Gastroesophageal sphincter (tissue), 4 donors: ENCODE measurements at regions not wholly inside any gene's neighbourhood (a gene's known extent, or its start where the extent isn't known, plus 50 kb on each side); places are given as distances from the start of the nearest gene placed in this dataset.

ENCODE experiments used
- ATAC-seq: fragments of 150-250 bp; one replicate; pipeline ENCODE4 v1.9.1; 2016; ENCODE audit warnings: mild to moderate bottlenecking, moderate library complexity
- H3K27ac ChIP-seq, 4 donors: fragments of 200-600 bp; sonication (generic) in 3 of 4; 1 replicate in 3 of 4; 2 replicates in 1 of 4; pipeline ENCODE4 v1.5.1; 2016 to 2019
- H3K27me3 ChIP-seq: fragments of 200-600 bp; sonication (generic); one replicate; pipeline ENCODE4 v1.5.1; 2019
- H3K36me3 ChIP-seq, 2 donors: fragments of 200-600 bp; sonication (generic); one replicate each; pipeline ENCODE4 v1.5.1; 2019; ENCODE audit warnings: control low read depth in 1 of 2
- H3K4me1 ChIP-seq, 3 donors: fragments of 200-600 bp; sonication (generic); 1 replicate in 2 of 3; 2 replicates in 1 of 3; pipeline ENCODE4 v1.5.1; 2016 to 2019; ENCODE audit warnings: control low read depth in 2 of 3
- H3K4me3 ChIP-seq, 2 donors: fragments of 200-600 bp; sonication (generic); one replicate each; pipeline ENCODE4 v1.5.1; 2019; ENCODE audit warnings: mild to moderate bottlenecking in 1 of 2, moderate library complexity in 1 of 2
- H3K9me3 ChIP-seq, 3 donors: fragments of 200-600 bp; sonication (generic); one replicate each; pipeline ENCODE4 v1.5.1; 2017 to 2019; ENCODE audit warnings: control low read depth in 2 of 3
- CTCF ChIP-seq, 4 experiments: fragments of 200-600 bp in 2 of 4; fragments of 450-650 bp in 2 of 4; sonication (generic) in 1 of 4; IDR thresholded peaks; one replicate each; pipeline ENCODE4 v1.5.1; 2017 to 2019; ENCODE audit warnings: antibody characterized with exemption in 4 of 4, mild to moderate bottlenecking in 2 of 4, moderate library complexity in 2 of 4
- EP300 ChIP-seq: sonication (generic); formaldehyde crosslinking; IDR thresholded peaks from one replicate; pipeline ENCODE4 v1.6.1; 2017; ENCODE audit warnings: antibody characterized with exemption, mild to moderate bottlenecking
- POLR2A ChIP-seq, 2 donors: fragments of 450-650 bp; IDR thresholded peaks; one replicate each; pipeline ENCODE4 v1.6.1; 2017; ENCODE audit warnings: antibody characterized with exemption in 2 of 2, mild to moderate bottlenecking in 2 of 2, moderate library complexity in 1 of 2
- POLR2AphosphoS5 ChIP-seq: sonication (generic); formaldehyde crosslinking; IDR thresholded peaks from one replicate; pipeline ENCODE4 v1.6.1; 2017; ENCODE audit warnings: antibody characterized with exemption
- WGBS, 2 donors: methylation state at CpG; one replicate each; pipeline ENCODE4 v1.1.5; 2018; ENCODE audit warnings: low coverage in 1 of 2; 5-methylcytosine and 5-hydroxymethylcytosine counted together

GRCh38 chr5:2262620-2263019 is 379.9 kb upstream of the IRX4 start:
- no peak overlapping the region for H3K4me3 ChIP-seq
- no peak for ATAC-seq
- TF ChIP-seq POLR2A (IDR thresholded peaks at IDR 0.05): no peak
- H3K27me3 ChIP-seq: peaks cover 34% of the 10 kb centered on the region
- peaks cover 0 to 4% (median 0%) of the 10 kb centered on the region in 3 donors for H3K9me3 ChIP-seq
- H3K36me3 ChIP-seq: no peaks in the 10 kb centered on the region
- no peak overlapping the region for H3K27ac ChIP-seq
- no peaks in the 10 kb centered on the region for H3K4me1 ChIP-seq
- 60 to 90% methylated on average over 1 to 6 of the region's 9 CpGs for WGBS, 2 donors

- 83% methylated on average over 11 of the region's 32 CpGs; no CpG with 5 or more reads in 1 of the 2 donors for WGBS, 2 donors
- Histone ChIP-seq H3K27me3 (peaks cover 45% of the 10 kb centered on the region), H3K27ac (no peak overlapping the region), H3K4me1 (no peaks in the 10 kb centered on the region), H3K36me3 (no peaks in the 10 kb centered on the region), H3K4me3 (no peak overlapping the region), H3K9me3 (peaks cover 0 to 4% (median 0%) of the 10 kb centered on the region in 3 donors)
- no peak for ATAC-seq
- TF ChIP-seq POLR2A (IDR thresholded peaks at IDR 0.05) (no peak), EP300 (no peak), POLR2AphosphoS5 (no peak), CTCF (IDR thresholded peaks at IDR 0.05) (no peak)
Measured at GRCh38 chr5:2261004-2261703, 378.4 kb upstream of the IRX4 start.

GRCh38 chr5:2260211-2261003 is 377.7 kb upstream of the IRX4 start:
- 81% methylated on average over 7 of the region's 23 CpGs; no CpG with 5 or more reads in 1 of the 2 donors for WGBS, 2 donors
- peaks cover 0 to 4% (median 0%) of the 10 kb centered on the region in 3 donors for H3K9me3 ChIP-seq
- H3K27ac ChIP-seq: no peak overlapping the region
- H3K36me3 ChIP-seq: no peaks in the 10 kb centered on the region
- peaks cover 50% of the 10 kb centered on the region for H3K27me3 ChIP-seq
- no peak for ATAC-seq
- no peak for TF ChIP-seq CTCF (IDR thresholded peaks at IDR 0.05)
- TF ChIP-seq POLR2AphosphoS5: no peak
- TF ChIP-seq EP300: no peak
- TF ChIP-seq POLR2A (IDR thresholded peaks at IDR 0.05): no peak
- H3K4me1 ChIP-seq: no peaks in the 10 kb centered on the region
- no peak overlapping the region for H3K4me3 ChIP-seq

- no peaks in the 10 kb centered on the region for H3K36me3 ChIP-seq
- H3K4me3 ChIP-seq: no peak overlapping the region
- ATAC-seq: no peak
- no peaks in the 10 kb centered on the region for H3K4me1 ChIP-seq
- WGBS, 2 donors: 60 to 70% methylated on average over 1 to 4 of the region's 7 CpGs
- TF ChIP-seq POLR2A (IDR thresholded peaks at IDR 0.05) (no peak), POLR2AphosphoS5 (no peak), EP300 (no peak), CTCF (IDR thresholded peaks at IDR 0.05) (no peak)
- H3K9me3 ChIP-seq: peaks cover 0 to 4% (median 0%) of the 10 kb centered on the region in 3 donors
- H3K27me3 ChIP-seq: peaks cover 51% of the 10 kb centered on the region
- no peak overlapping the region for H3K27ac ChIP-seq
Measured at GRCh38 chr5:2259494-2260107, 376.9 kb upstream of the IRX4 start.

- Histone ChIP-seq H3K9me3 (no peaks in the 10 kb centered on the region), H3K4me3 (no peak overlapping the region), H3K4me1 (no peaks in the 10 kb centered on the region), H3K27me3 (peaks cover 51% of the 10 kb centered on the region), H3K36me3 (no peaks in the 10 kb centered on the region), H3K27ac (no peak overlapping the region)
- WGBS, 2 donors: 83% methylated on average over 1 of the region's 8 CpGs; no CpG with 5 or more reads in 1 of the 2 donors
- TF ChIP-seq POLR2AphosphoS5 (no peak), POLR2A (IDR thresholded peaks at IDR 0.05) (no peak), EP300 (no peak), CTCF (IDR thresholded peaks at IDR 0.05) (no peak)
- no peak for ATAC-seq
Measured at GRCh38 chr5:2258861-2259260, 376.1 kb upstream of the IRX4 start.
